DND-41 (cell line): ENCODE measurements at regions not wholly inside any gene's neighbourhood (a gene's known extent, or its start where the extent isn't known, plus 50 kb on each side); places are given as distances from the start of the nearest gene placed in this dataset.

Experiments used
- ATAC-seq: fragments of 200-7000 bp; cut with Tn5 transposase; 3 replicates; pipeline ENCODE4 v1.9.1; 2021; ENCODE audit warnings: low read depth; ENCODE audit not compliant: insufficient read depth
- DNase-seq: peaks from one replicate; pipeline ENCODE4 v3.0.0-alpha.2; 2020
- H2AFZ ChIP-seq: 2 replicates; pipeline ENCODE4 v1.6.0; 2012; ENCODE audit warnings: low read depth, low read length
- H3K27ac ChIP-seq: 2 replicates; pipeline ENCODE4 v1.5.1; 2012; ENCODE audit warnings: low read length, inconsistent platforms
- H3K27me3 ChIP-seq: fragments of 200-600 bp; sonication (generic); 2 replicates; pipeline ENCODE4 v1.6.0; 2012; ENCODE audit warnings: low read length, mild to moderate bottlenecking, inconsistent platforms; ENCODE audit not compliant: insufficient read depth, poor library complexity
- H3K36me3 ChIP-seq: 2 replicates; pipeline ENCODE4 v1.5.1; 2012; ENCODE audit warnings: low read length, inconsistent platforms; ENCODE audit not compliant: insufficient read depth
- H3K4me1 ChIP-seq: 2 replicates; pipeline ENCODE4 v1.5.1; 2012; ENCODE audit warnings: mild to moderate bottlenecking, low read length; ENCODE audit not compliant: insufficient read depth
- H3K4me2 ChIP-seq: 2 replicates; pipeline ENCODE4 v1.6.0; 2012; ENCODE audit warnings: mild to moderate bottlenecking, moderate library complexity, low read length, inconsistent platforms; ENCODE audit not compliant: insufficient read depth
- H3K4me3 ChIP-seq, 2 experiments: fragments of 200-600 bp in 1 of 2; shearing (Covaris generic) in 1 of 2; 2 replicates each; pipeline ENCODE4 v1.5.1; 2012 to 2016; ENCODE audit warnings: inconsistent platforms in 2 of 2, low read length in 2 of 2, mild to moderate bottlenecking in 2 of 2, low read depth in 1 of 2, moderate library complexity in 1 of 2
- H3K79me2 ChIP-seq: 2 replicates; pipeline ENCODE4 v1.6.0; 2012; ENCODE audit warnings: low read length, inconsistent platforms; ENCODE audit not compliant: insufficient read depth
- H3K9ac ChIP-seq: 2 replicates; pipeline ENCODE4 v1.6.0; 2012; ENCODE audit warnings: low read depth, mild to moderate bottlenecking, inconsistent platforms, low read length, moderate library complexity
- H3K9me3 ChIP-seq: 2 replicates; pipeline ENCODE4 v1.5.1; 2012; ENCODE audit warnings: low read length, moderate library complexity, mild to moderate bottlenecking, inconsistent platforms; ENCODE audit not compliant: insufficient read depth, severe bottlenecking
- H4K20me1 ChIP-seq: 2 replicates; pipeline ENCODE4 v1.6.0; 2012; ENCODE audit warnings: low read length; ENCODE audit not compliant: insufficient read depth
- CTCF ChIP-seq: IDR thresholded peaks from 2 replicates; pipeline ENCODE4 v1.5.1; 2012; ENCODE audit warnings: borderline replicate concordance, low read length, moderate library complexity, mild to moderate bottlenecking; ENCODE audit not compliant: poor library complexity, severe bottlenecking; ENCODE audit errors: extremely low read depth
- EZH2 ChIP-seq: IDR thresholded peaks from 3 replicates; pipeline ENCODE4 v1.6.1; 2012; ENCODE audit warnings: borderline replicate concordance, low read depth, mild to moderate bottlenecking, moderate library complexity, low read length, inconsistent platforms; ENCODE audit not compliant: severe bottlenecking

GRCh38 chr3:7793786-7794185 lies 707.8 kb upstream of the LMCD1 start:
- Histone ChIP-seq H3K9ac (no peak overlapping the region), H4K20me1 (no peaks in the 10 kb centered on the region), H3K4me1 (no peaks in the 10 kb centered on the region), H3K27ac (no peak overlapping the region), H3K4me2 (no peak overlapping the region), H3K27me3 (no peaks in the 10 kb centered on the region), H3K36me3 (no peaks in the 10 kb centered on the region), H2AFZ (no peak overlapping the region), H3K9me3 (no peaks in the 10 kb centered on the region), H3K4me3 (no peak overlapping the region), H3K79me2 (no peaks in the 10 kb centered on the region)
- DNase-seq (no peak), ATAC-seq (no peak)
- TF ChIP-seq CTCF, result no peak
- no peak for TF ChIP-seq EZH2

GRCh38 chr3:7798276-7798675 lies 703.3 kb upstream of the LMCD1 start:
- Histone ChIP-seq H3K27ac (no peak overlapping the region), H4K20me1 (no peaks in the 10 kb centered on the region), H3K9me3 (no peaks in the 10 kb centered on the region), H3K36me3 (no peaks in the 10 kb centered on the region), H3K4me2 (no peak overlapping the region), H3K4me3 (no peak overlapping the region), H3K4me1 (no peaks in the 10 kb centered on the region), H3K79me2 (no peaks in the 10 kb centered on the region), H3K9ac (no peak overlapping the region), H3K27me3 (no peaks in the 10 kb centered on the region), H2AFZ (no peak overlapping the region)
- TF ChIP-seq CTCF (no peak), EZH2 (no peak)
- ATAC-seq (no peak), DNase-seq (no peak)

- Histone ChIP-seq H3K4me1 (no peaks in the 10 kb centered on the region), H3K27ac (no peak overlapping the region), H3K4me3 (no peak overlapping the region), H3K27me3 (no peaks in the 10 kb centered on the region), H4K20me1 (no peaks in the 10 kb centered on the region), H3K9me3 (no peaks in the 10 kb centered on the region), H3K9ac (no peak overlapping the region), H2AFZ (no peak overlapping the region), H3K4me2 (no peak overlapping the region), H3K36me3 (no peaks in the 10 kb centered on the region), H3K79me2 (no peaks in the 10 kb centered on the region)
- ATAC-seq (no peak), DNase-seq (no peak)
- TF ChIP-seq CTCF (peak; percentile 41), EZH2 (no peak)
Observed at GRCh38 chr3:7800006-7800780, 701.4 kb upstream of the LMCD1 start.

- DNase-seq (no peak), ATAC-seq (no peak)
- Histone ChIP-seq H3K27ac (no peak overlapping the region), H3K4me1 (no peaks in the 10 kb centered on the region), H3K4me3 (no peak overlapping the region), H2AFZ (no peak overlapping the region), H3K36me3 (no peaks in the 10 kb centered on the region), H4K20me1 (no peaks in the 10 kb centered on the region), H3K4me2 (no peak overlapping the region), H3K9me3 (no peaks in the 10 kb centered on the region), H3K9ac (no peak overlapping the region), H3K27me3 (no peaks in the 10 kb centered on the region), H3K79me2 (no peaks in the 10 kb centered on the region)
- TF ChIP-seq EZH2 (no peak), CTCF (no peak)
Observed at GRCh38 chr3:7812490-7812889, 689.1 kb upstream of the LMCD1 start.
